ENCODE measurements at regions not wholly inside any gene's neighbourhood (a gene's known extent, or its start where the extent isn't known, plus 50 kb on each side); places are given as distances from the start of the nearest gene placed in this dataset.

DNA sequence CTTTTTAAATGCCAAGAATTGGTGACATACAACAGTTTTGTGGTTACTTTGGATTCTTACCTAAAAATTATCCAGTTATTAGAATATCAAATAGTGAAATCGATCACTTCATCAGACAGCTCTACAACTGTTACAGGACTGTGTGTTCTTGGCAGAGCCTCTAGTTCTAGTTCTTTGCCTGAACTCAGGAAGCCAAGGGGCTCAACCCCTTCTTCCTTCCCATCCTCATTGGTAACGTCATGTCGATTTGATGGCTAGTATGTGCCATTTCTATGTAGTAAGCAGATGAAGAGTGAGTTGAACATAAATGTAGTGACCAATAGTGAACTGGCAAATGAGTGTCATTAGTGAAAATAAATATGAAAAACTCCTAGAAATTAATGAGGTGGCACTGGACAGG is 59.4 kb upstream of the LIMCH1 start:
- H3K36me3 ChIP-seq (replicated peaks; ENCODE audit: low read depth, low read length), result no peaks in the 10 kb centered on the region
- no peak overlapping the region for H3K9ac ChIP-seq (ENCODE audit: low read length)
- no peaks in the 10 kb centered on the region for H4K20me1 ChIP-seq (ENCODE audit: insufficient read depth, low read length)
- peaks cover 13% of the 10 kb centered on the region; the same call in 1 of the 2 replicates for H3K27me3 ChIP-seq (ENCODE audit: low read depth, low read length)
- H2AFZ ChIP-seq (ENCODE audit: low read depth, low read length), result no peak overlapping the region
- no peak overlapping the region for H3K4me2 ChIP-seq (ENCODE audit: low read length)
- H3K4me3 ChIP-seq (ENCODE audit: low read length), result no peak overlapping the region
- H3K79me2 ChIP-seq (ENCODE audit: low read length), result no peaks in the 10 kb centered on the region
- no peaks in the 10 kb centered on the region for H3K9me3 ChIP-seq (ENCODE audit: insufficient read depth, low read length)
- H3K4me1 ChIP-seq (ENCODE audit: low read length), result no peaks in the 10 kb centered on the region
- TF ChIP-seq, protein P1, sequence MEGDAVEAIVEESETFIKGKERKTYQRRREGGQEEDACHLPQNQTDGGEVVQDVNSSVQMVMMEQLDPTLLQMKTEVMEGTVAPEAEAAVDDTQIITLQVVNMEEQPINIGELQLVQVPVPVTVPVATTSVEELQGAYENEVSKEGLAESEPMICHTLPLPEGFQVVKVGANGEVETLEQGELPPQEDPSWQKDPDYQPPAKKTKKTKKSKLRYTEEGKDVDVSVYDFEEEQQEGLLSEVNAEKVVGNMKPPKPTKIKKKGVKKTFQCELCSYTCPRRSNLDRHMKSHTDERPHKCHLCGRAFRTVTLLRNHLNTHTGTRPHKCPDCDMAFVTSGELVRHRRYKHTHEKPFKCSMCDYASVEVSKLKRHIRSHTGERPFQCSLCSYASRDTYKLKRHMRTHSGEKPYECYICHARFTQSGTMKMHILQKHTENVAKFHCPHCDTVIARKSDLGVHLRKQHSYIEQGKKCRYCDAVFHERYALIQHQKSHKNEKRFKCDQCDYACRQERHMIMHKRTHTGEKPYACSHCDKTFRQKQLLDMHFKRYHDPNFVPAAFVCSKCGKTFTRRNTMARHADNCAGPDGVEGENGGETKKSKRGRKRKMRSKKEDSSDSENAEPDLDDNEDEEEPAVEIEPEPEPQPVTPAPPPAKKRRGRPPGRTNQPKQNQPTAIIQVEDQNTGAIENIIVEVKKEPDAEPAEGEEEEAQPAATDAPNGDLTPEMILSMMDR (IDR thresholded peaks at IDR 0.05; ENCODE audit: low read depth, low read length), result no peak
- no peak for TF ChIP-seq EZH2phosphoT487 (IDR thresholded peaks at IDR 0.05; ENCODE audit: low read depth)
- H3K27ac ChIP-seq (ENCODE audit: low read length), result no peak overlapping the region

DNA sequence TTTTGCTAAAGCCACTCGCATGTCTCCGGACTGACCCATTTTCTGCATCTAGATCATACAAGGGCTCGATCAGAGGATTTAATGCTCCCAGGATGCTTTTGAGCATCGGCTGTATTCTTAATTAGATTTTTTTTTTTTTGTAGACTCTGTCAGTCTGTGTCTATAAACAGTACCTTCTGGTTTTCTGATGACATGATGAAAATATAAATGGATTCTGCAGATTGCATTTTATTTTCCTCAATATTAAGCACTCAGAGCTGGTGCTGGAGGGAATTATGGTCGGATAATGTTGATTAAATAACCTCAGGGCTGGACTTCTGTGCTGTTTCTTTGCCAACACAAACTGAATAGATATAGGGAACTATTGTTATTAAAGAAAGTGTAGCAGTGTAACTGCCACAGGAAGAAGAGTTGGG is 57.1 kb upstream of the LIMCH1 start:
- Histone ChIP-seq H3K4me3 (ENCODE audit: low read length) (no peak overlapping the region), H3K9me3 (ENCODE audit: insufficient read depth, low read length) (no peaks in the 10 kb centered on the region), H3K79me2 (ENCODE audit: low read length) (no peaks in the 10 kb centered on the region), H3K9ac (ENCODE audit: low read length) (no peak overlapping the region), H4K20me1 (ENCODE audit: insufficient read depth, low read length) (no peaks in the 10 kb centered on the region), H3K27me3 (ENCODE audit: low read depth, low read length) (peaks cover 13% of the 10 kb centered on the region; the same call in 1 of the 2 replicates), H3K36me3 (replicated peaks; ENCODE audit: low read depth, low read length) (no peaks in the 10 kb centered on the region), H3K27ac (ENCODE audit: low read length) (no peak overlapping the region), H2AFZ (ENCODE audit: low read depth, low read length) (no peak overlapping the region), H3K4me2 (ENCODE audit: low read length) (no peak overlapping the region), H3K4me1 (ENCODE audit: low read length) (no peaks in the 10 kb centered on the region)
- TF ChIP-seq EZH2phosphoT487 (IDR thresholded peaks at IDR 0.05; ENCODE audit: low read depth), result no peak
- TF ChIP-seq, protein P1 (IDR thresholded peaks at IDR 0.05; ENCODE audit: low read depth, low read length), result no peak

DNA sequence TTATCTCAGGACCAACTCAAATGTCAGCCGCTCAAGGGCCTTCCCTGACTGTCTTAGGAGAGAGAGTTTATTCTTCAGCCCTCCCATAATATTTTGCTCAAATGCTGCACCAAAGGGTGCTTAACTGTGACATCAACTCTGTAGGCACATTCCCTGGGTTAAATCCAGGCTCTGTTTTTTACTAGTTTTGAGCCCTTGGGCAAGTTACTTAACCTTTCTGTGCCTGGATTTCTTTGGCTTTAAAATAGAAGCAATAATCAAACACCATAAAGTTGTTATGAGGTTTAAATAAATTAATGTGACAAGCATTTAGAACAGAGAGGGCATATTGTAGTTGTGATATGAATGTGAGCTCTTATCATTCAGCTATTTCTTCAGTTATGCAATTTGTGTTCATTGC is 54.2 kb upstream of the LIMCH1 start:
- H3K9me3 ChIP-seq (ENCODE audit: insufficient read depth, low read length), result no peaks in the 10 kb centered on the region
- H3K27me3 ChIP-seq (ENCODE audit: low read depth, low read length), result no peaks in the 10 kb centered on the region
- no peak overlapping the region for H3K27ac ChIP-seq (ENCODE audit: low read length)
- H4K20me1 ChIP-seq (ENCODE audit: insufficient read depth, low read length), result no peaks in the 10 kb centered on the region
- H3K9ac ChIP-seq (ENCODE audit: low read length), result no peak overlapping the region
- TF ChIP-seq EZH2phosphoT487 (IDR thresholded peaks at IDR 0.05; ENCODE audit: low read depth), result no peak
- TF ChIP-seq, protein P1 (IDR thresholded peaks at IDR 0.05; ENCODE audit: low read depth, low read length), result no peak
- no peak overlapping the region for H2AFZ ChIP-seq (ENCODE audit: low read depth, low read length)
- H3K4me2 ChIP-seq (ENCODE audit: low read length), result no peak overlapping the region
- H3K36me3 ChIP-seq (replicated peaks; ENCODE audit: low read depth, low read length), result no peaks in the 10 kb centered on the region
- H3K79me2 ChIP-seq (ENCODE audit: low read length), result no peaks in the 10 kb centered on the region
- no peaks in the 10 kb centered on the region for H3K4me1 ChIP-seq (ENCODE audit: low read length)
- H3K4me3 ChIP-seq (ENCODE audit: low read length), result no peak overlapping the region

DNA sequence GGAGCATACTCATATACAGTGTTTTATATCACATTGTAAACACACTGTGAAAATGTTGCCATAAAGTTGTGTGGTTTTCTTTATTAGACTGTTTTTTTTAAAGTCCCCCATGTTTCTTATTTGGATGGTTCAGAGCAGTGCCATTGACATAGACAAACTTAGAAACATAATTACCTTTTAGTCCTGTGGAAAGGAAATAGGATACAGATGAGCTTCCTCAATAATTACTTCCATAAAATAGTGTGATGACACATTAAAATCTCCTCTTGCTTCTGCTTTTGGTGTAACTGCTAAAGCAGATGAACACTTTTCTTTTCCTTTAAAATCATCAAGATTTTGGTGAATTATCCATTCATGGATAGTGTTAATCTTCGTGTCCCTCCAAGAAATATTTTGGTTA is 52.9 kb upstream of the LIMCH1 start:
- Histone ChIP-seq H3K4me3 (ENCODE audit: low read length) (no peak overlapping the region), H3K4me1 (ENCODE audit: low read length) (no peaks in the 10 kb centered on the region), H3K9ac (ENCODE audit: low read length) (no peak overlapping the region), H4K20me1 (ENCODE audit: insufficient read depth, low read length) (no peaks in the 10 kb centered on the region), H3K4me2 (ENCODE audit: low read length) (no peak overlapping the region), H2AFZ (ENCODE audit: low read depth, low read length) (no peak overlapping the region), H3K27me3 (ENCODE audit: low read depth, low read length) (no peaks in the 10 kb centered on the region), H3K36me3 (replicated peaks; ENCODE audit: low read depth, low read length) (no peaks in the 10 kb centered on the region), H3K9me3 (ENCODE audit: insufficient read depth, low read length) (no peaks in the 10 kb centered on the region), H3K27ac (ENCODE audit: low read length) (no peak overlapping the region), H3K79me2 (ENCODE audit: low read length) (no peaks in the 10 kb centered on the region)
- TF ChIP-seq EZH2phosphoT487 (IDR thresholded peaks at IDR 0.05; ENCODE audit: low read depth), result no peak
- TF ChIP-seq, protein P1 (IDR thresholded peaks at IDR 0.05; ENCODE audit: low read depth, low read length), result no peak

Data from OCI-LY3 (cell line).